IPS-15b (cell line): ENCODE measurements at regions not wholly inside any gene's neighbourhood (a gene's known extent, or its start where the extent isn't known, plus 50 kb on each side); places are given as distances from the start of the nearest gene placed in this dataset.
"Not testable (repeated sequence)": the region's sequence is repeated elsewhere in the genome, so short reads cannot be mapped to it uniquely, and the experiment has no call there.

Experiments used
- H3K27me3 ChIP-seq: one replicate; pipeline ENCODE4 v1.6.1; 2013; ENCODE audit warnings: low read length; ENCODE audit not compliant: control insufficient read depth, insufficient read depth
- H3K36me3 ChIP-seq: one replicate; pipeline ENCODE4 v1.6.1; 2013; ENCODE audit warnings: low read length; ENCODE audit not compliant: control insufficient read depth, insufficient read depth
- H3K4me1 ChIP-seq: one replicate; pipeline ENCODE4 v1.6.1; 2013; ENCODE audit warnings: mild to moderate bottlenecking, low read length; ENCODE audit not compliant: control insufficient read depth, insufficient read depth
- H3K4me3 ChIP-seq: one replicate; pipeline ENCODE4 v1.5.1; 2013; ENCODE audit warnings: low read depth, low read length
- H3K9ac ChIP-seq: one replicate; pipeline ENCODE4 v1.6.1; 2013; ENCODE audit warnings: low read depth, mild to moderate bottlenecking, low read length
- H3K9me3 ChIP-seq: one replicate; pipeline ENCODE4 v1.6.1; 2013; ENCODE audit warnings: mild to moderate bottlenecking, low read length; ENCODE audit not compliant: control insufficient read depth, insufficient read depth

DNA sequence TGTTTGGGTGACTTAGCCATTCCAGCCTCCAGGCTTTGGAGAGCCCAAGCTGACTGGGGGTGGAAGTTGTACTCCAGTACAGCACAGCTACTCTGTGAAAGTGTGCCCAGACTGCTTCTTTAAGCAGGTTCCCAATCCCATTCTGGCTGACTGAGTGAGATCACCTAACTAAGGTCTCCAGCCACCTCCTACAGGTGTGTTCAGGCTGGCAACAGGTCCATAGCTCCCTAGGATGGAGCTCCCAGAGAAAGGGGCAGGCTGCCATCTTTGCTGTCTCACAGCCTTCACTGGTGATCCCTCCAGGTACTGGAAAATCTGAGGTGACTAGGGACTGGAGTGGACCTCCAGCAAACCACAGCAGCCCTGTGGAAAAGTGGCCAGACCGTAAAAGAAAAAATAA is 445.3 kb upstream of the KCNMB2 start:
- H3K27me3 ChIP-seq: no peaks in the 10 kb centered on the region
- H3K36me3 ChIP-seq: no peaks in the 10 kb centered on the region
- no peak overlapping the region for H3K9ac ChIP-seq
- no peaks in the 10 kb centered on the region for H3K4me1 ChIP-seq
- H3K9me3 ChIP-seq: no peaks in the 10 kb centered on the region
- no peak overlapping the region for H3K4me3 ChIP-seq

GRCh38 chr3:178095522-178095921 is 440.7 kb upstream of the KCNMB2 start:
- Histone ChIP-seq H3K9me3 (no peaks in the 10 kb centered on the region), H3K27me3 (no peaks in the 10 kb centered on the region), H3K36me3 (no peaks in the 10 kb centered on the region), H3K4me3 (no peak overlapping the region), H3K4me1 (peaks cover 3% of the 10 kb centered on the region), H3K9ac (no peak overlapping the region)

DNA sequence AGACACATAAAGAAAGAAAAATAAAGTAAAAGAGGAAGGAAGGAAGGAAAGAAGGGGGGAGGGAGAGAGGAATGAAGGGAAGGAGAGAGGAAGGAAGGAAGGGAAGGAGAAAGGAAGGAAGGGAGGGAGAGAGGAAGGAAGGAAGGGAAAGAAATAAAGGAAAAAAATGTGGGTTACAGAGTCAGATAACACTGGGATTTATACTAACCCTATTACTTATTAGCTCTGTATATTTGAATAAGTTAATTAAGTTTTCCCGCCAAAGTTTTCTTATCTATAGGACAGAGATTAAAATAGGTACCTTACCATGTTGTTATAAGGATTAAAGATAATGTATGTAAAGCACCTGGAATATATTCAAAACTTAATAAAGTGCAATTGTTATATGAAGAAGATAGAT is 439.3 kb upstream of the KCNMB2 start:
- H3K4me1 ChIP-seq: peaks cover 10% of the 10 kb centered on the region
- H3K4me3 ChIP-seq: no peak overlapping the region
- no peak overlapping the region for H3K9ac ChIP-seq
- no peaks in the 10 kb centered on the region for H3K27me3 ChIP-seq
- no peaks in the 10 kb centered on the region for H3K36me3 ChIP-seq
- H3K9me3 ChIP-seq: no peaks in the 10 kb centered on the region

- Histone ChIP-seq H3K9me3 (no peaks in the 10 kb centered on the region), H3K36me3 (no peaks in the 10 kb centered on the region), H3K27me3 (no peaks in the 10 kb centered on the region), H3K9ac (no peak overlapping the region), H3K4me1 (peaks cover 10% of the 10 kb centered on the region), H3K4me3 (no peak overlapping the region)
Measured at GRCh38 chr3:178097576-178097975, 438.7 kb upstream of the KCNMB2 start.

DNA sequence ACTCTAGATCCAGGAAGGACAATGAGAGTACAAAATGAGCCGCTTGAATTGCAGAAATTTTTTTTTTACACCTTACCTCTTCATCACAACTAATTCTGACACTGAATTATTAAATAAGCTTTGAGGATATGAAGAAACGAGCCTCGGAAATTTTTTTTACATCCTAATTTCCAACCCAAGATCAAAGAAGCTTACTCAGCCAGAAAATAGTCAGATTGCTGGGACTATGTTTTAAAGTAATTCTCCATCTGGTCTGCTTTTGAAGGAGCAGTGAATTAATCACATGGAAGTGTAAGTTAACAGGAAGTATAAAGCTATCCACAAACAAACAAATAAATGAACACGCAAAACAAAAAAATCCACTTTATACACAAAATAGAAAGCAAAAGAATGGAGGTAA is 437.0 kb upstream of the KCNMB2 start:
- no peak overlapping the region for H3K4me3 ChIP-seq
- H3K4me1 ChIP-seq: peaks cover 10% of the 10 kb centered on the region
- no peaks in the 10 kb centered on the region for H3K9me3 ChIP-seq
- H3K9ac ChIP-seq: no peak overlapping the region
- no peaks in the 10 kb centered on the region for H3K36me3 ChIP-seq
- no peaks in the 10 kb centered on the region for H3K27me3 ChIP-seq

GRCh38 chr3:178099862-178100261 is 436.4 kb upstream of the KCNMB2 start:
- Histone ChIP-seq H3K9ac (no peak overlapping the region), H3K4me1 (peaks cover 10% of the 10 kb centered on the region), H3K9me3 (no peaks in the 10 kb centered on the region)

GRCh38 chr3:178100908-178101307 is 435.3 kb upstream of the KCNMB2 start:
- Histone ChIP-seq H3K27me3 (no peaks in the 10 kb centered on the region), H3K9ac (no peak overlapping the region), H3K4me1 (peaks cover 10% of the 10 kb centered on the region), H3K9me3 (no peaks in the 10 kb centered on the region), H3K36me3 (no peaks in the 10 kb centered on the region), H3K4me3 (no peak overlapping the region)

More at GRCh38 chr3:178099862-178100261, 436.4 kb upstream of the KCNMB2 start:
- Histone ChIP-seq H3K27me3 (no peaks in the 10 kb centered on the region), H3K4me3 (no peak overlapping the region), H3K36me3 (no peaks in the 10 kb centered on the region)

DNA sequence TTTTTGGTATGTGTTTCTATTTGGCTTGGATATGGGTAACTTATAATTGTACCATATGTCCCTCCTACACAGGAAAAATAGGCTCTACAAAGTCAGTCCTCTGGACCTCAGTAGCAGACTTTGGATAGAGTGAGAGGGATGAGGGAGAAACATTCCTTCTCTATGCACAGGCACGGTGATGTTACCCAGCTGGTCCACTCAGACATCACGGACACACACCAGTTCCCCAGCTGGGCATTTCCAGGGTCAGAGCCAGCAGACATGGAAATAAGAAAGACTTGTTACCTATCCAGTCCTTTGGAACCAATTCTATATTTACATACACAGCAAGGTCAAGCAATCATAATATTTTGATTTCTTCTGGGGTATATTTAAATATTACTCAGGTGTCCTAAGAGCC is 433.1 kb upstream of the KCNMB2 start:
- Histone ChIP-seq H3K27me3 (no peaks in the 10 kb centered on the region), H3K9me3 (no peaks in the 10 kb centered on the region), H3K4me3 (no peak overlapping the region), H3K4me1 (peaks cover 10% of the 10 kb centered on the region), H3K36me3 (no peaks in the 10 kb centered on the region), H3K9ac (no peak overlapping the region)

- Histone ChIP-seq H3K9ac (no peak overlapping the region), H3K4me1 (no peaks in the 10 kb centered on the region), H3K36me3 (no peaks in the 10 kb centered on the region), H3K27me3 (no peaks in the 10 kb centered on the region), H3K4me3 (no peak overlapping the region), H3K9me3 (no peaks in the 10 kb centered on the region)
Measured at GRCh38 chr3:178107804-178108203, 428.4 kb upstream of the KCNMB2 start.

- no peaks in the 10 kb centered on the region for H3K4me1 ChIP-seq
- no peaks in the 10 kb centered on the region for H3K36me3 ChIP-seq
- no peak overlapping the region for H3K9ac ChIP-seq
- H3K4me3 ChIP-seq: no peak overlapping the region
- no peaks in the 10 kb centered on the region for H3K27me3 ChIP-seq
- no peaks in the 10 kb centered on the region for H3K9me3 ChIP-seq
Measured at GRCh38 chr3:178109691-178110090, 426.5 kb upstream of the KCNMB2 start.

GRCh38 chr3:178112134-178112533 is 424.1 kb upstream of the KCNMB2 start:
- no peaks in the 10 kb centered on the region for H3K9me3 ChIP-seq
- no peaks in the 10 kb centered on the region for H3K36me3 ChIP-seq
- no peaks in the 10 kb centered on the region for H3K27me3 ChIP-seq
- H3K4me1 ChIP-seq: no peaks in the 10 kb centered on the region
- H3K9ac ChIP-seq: no peak overlapping the region
- no peak overlapping the region for H3K4me3 ChIP-seq

GRCh38 chr3:178112552-178112951 is 423.7 kb upstream of the KCNMB2 start:
- not testable (repeated sequence) for H3K4me3 ChIP-seq, H3K9me3 ChIP-seq, H3K27me3 ChIP-seq

DNA sequence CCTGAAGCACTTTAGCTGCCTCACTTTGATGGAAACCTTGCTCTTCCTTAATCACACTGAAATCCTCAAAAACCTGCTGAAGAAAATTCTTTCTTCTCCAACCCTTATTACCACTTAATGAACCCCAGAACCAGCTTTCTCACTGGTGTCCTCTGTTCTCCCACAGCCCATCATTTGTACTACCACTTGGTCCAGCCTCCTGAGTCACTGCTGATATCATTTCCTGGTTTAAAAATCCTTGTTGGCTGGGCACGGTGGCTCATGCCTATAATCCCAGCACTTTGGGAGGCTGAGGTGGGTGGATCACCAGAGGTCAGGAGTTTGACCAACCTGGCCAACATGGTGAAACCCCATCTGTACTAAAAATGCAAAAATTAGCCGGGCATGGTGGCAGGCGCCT is 418.6 kb upstream of the KCNMB2 start:
- Histone ChIP-seq H3K9ac (no peak overlapping the region), H3K36me3 (no peaks in the 10 kb centered on the region), H3K9me3 (no peaks in the 10 kb centered on the region), H3K4me1 (no peaks in the 10 kb centered on the region), H3K4me3 (no peak overlapping the region), H3K27me3 (no peaks in the 10 kb centered on the region)

More at GRCh38 chr3:178112552-178112951, 423.7 kb upstream of the KCNMB2 start:
- H3K36me3 ChIP-seq, H3K4me1 ChIP-seq, H3K9ac ChIP-seq: not testable (repeated sequence)
